ENCODE measurements at regions not wholly inside any gene's neighbourhood (a gene's known extent, or its start where the extent isn't known, plus 50 kb on each side); places are given as distances from the start of the nearest gene placed in this dataset.
"Not testable (repeated sequence)": the region's sequence is repeated elsewhere in the genome, so short reads cannot be mapped to it uniquely, and the experiment has no call there.

GRCh38 chr11:130668751-130669150 is 220.3 kb downstream of the ADAMTS15 start:
- H3K9me3 Mint-ChIP-seq = no peaks in the 10 kb centered on the region
- no peak for DNase-seq (ENCODE audit: low spot score in 2 of 2)
- no peak for ATAC-seq
- no peak overlapping the region for H3K27ac Mint-ChIP-seq
- no peaks in the 10 kb centered on the region for H3K36me3 Mint-ChIP-seq

GRCh38 chr11:130670200-130670599 is 221.8 kb downstream of the ADAMTS15 start:
- DNase-seq (ENCODE audit: low spot score in 2 of 2) = no peak
- H3K36me3 Mint-ChIP-seq = no peaks in the 10 kb centered on the region
- ATAC-seq = no peak
- no peak overlapping the region for H3K27ac Mint-ChIP-seq
- H3K9me3 Mint-ChIP-seq = no peaks in the 10 kb centered on the region

- Mint-ChIP-seq H3K36me3 (no peaks in the 10 kb centered on the region), H3K9me3 (no peaks in the 10 kb centered on the region), H3K27ac (no peak overlapping the region)
- no peak for DNase-seq (ENCODE audit: low spot score in 2 of 2)
- ATAC-seq = no peak
Measured at GRCh38 chr11:130671801-130672700, 223.6 kb downstream of the ADAMTS15 start.

- Mint-ChIP-seq H3K36me3 (no peaks in the 10 kb centered on the region), H3K9me3 (peaks cover under 1% of the 10 kb centered on the region in 2 donors), H3K27ac (no peak overlapping the region)
- ATAC-seq = no peak
- DNase-seq (ENCODE audit: low spot score in 2 of 2) = no peak
Measured at GRCh38 chr11:130672911-130673310, 224.5 kb downstream of the ADAMTS15 start.

GRCh38 chr11:130673698-130674097 is 225.3 kb downstream of the ADAMTS15 start:
- peaks cover 6% of the 10 kb centered on the region in 2 donors for H3K9me3 Mint-ChIP-seq

GRCh38 chr11:130674686-130675308 is 226.4 kb downstream of the ADAMTS15 start:
- H3K9me3 Mint-ChIP-seq = peaks cover 6 to 15% of the 10 kb centered on the region in 2 donors
- peaks cover 0 to 5% of the 10 kb centered on the region in 2 donors for H3K36me3 Mint-ChIP-seq
- no peak overlapping the region for H3K27ac Mint-ChIP-seq
- ATAC-seq (no peak), DNase-seq (ENCODE audit: low spot score in 2 of 2) (no peak)

More at GRCh38 chr11:130673698-130674097, 225.3 kb downstream of the ADAMTS15 start:
- no peak for ATAC-seq
- DNase-seq (ENCODE audit: low spot score in 2 of 2) = no peak
- Mint-ChIP-seq H3K27ac (no peak overlapping the region), H3K36me3 (peaks cover 0 to 1% of the 10 kb centered on the region in 2 donors)

GRCh38 chr11:130675371-130675821 is 227.0 kb downstream of the ADAMTS15 start:
- DNase-seq (ENCODE audit: low spot score in 2 of 2) = no peak
- Mint-ChIP-seq H3K9me3 (peaks cover 6 to 17% of the 10 kb centered on the region in 2 donors), H3K36me3 (peaks cover 0 to 5% of the 10 kb centered on the region in 2 donors), H3K27ac (no peak overlapping the region)
- no peak for ATAC-seq

- ATAC-seq = no peak
- peaks cover 0 to 5% of the 10 kb centered on the region in 2 donors for H3K36me3 Mint-ChIP-seq
- peaks cover 6 to 19% of the 10 kb centered on the region in 2 donors for H3K9me3 Mint-ChIP-seq
- DNase-seq (ENCODE audit: low spot score in 2 of 2) = no peak
- no peak overlapping the region for H3K27ac Mint-ChIP-seq
Measured at GRCh38 chr11:130675917-130676316, 227.5 kb downstream of the ADAMTS15 start.

GRCh38 chr11:130677486-130678153 is 229.2 kb downstream of the ADAMTS15 start:
- ATAC-seq (no peak), DNase-seq (ENCODE audit: low spot score in 2 of 2) (no peak)
- Mint-ChIP-seq H3K27ac (no peak overlapping the region), H3K9me3 (peaks cover 6 to 24% of the 10 kb centered on the region in 2 donors), H3K36me3 (peaks cover 0 to 5% of the 10 kb centered on the region in 2 donors)

GRCh38 chr11:130679247-130679646 is 230.8 kb downstream of the ADAMTS15 start:
- Mint-ChIP-seq H3K36me3 (peaks cover 0 to 5% of the 10 kb centered on the region in 2 donors), H3K27ac (no peak overlapping the region), H3K9me3 (peaks cover 6 to 30% of the 10 kb centered on the region in 2 donors)
- no peak for DNase-seq (ENCODE audit: low spot score in 2 of 2)
- no peak for ATAC-seq

GRCh38 chr11:130682471-130682870 is 233.8 kb downstream of the SNX19 start:
- peaks cover 6 to 30% of the 10 kb centered on the region in 2 donors for H3K9me3 Mint-ChIP-seq
- H3K27ac Mint-ChIP-seq; DNase-seq (ENCODE audit: low spot score in 2 of 2); ATAC-seq; H3K36me3 Mint-ChIP-seq: not testable (repeated sequence)

- DNase-seq (ENCODE audit: low spot score in 2 of 2) (no peak), ATAC-seq (no peak)
- Mint-ChIP-seq H3K36me3 (no peaks in the 10 kb centered on the region), H3K27ac (no peak overlapping the region), H3K9me3 (no peaks in the 10 kb centered on the region)
Measured at GRCh38 chr11:130689222-130689908, 226.9 kb downstream of the SNX19 start.

GRCh38 chr11:130691581-130691980 is 224.7 kb downstream of the SNX19 start:
- no peaks in the 10 kb centered on the region for H3K9me3 Mint-ChIP-seq
- DNase-seq (ENCODE audit: low spot score in 2 of 2) (no peak), ATAC-seq (no peak)
- no peaks in the 10 kb centered on the region for H3K36me3 Mint-ChIP-seq
- H3K27ac Mint-ChIP-seq = no peak overlapping the region

GRCh38 chr11:130692220-130692619 is 224.1 kb downstream of the SNX19 start:
- H3K9me3 Mint-ChIP-seq = no peaks in the 10 kb centered on the region
- H3K27ac Mint-ChIP-seq = no peak overlapping the region
- ATAC-seq (no peak), DNase-seq (ENCODE audit: low spot score in 2 of 2) (no peak)
- no peaks in the 10 kb centered on the region for H3K36me3 Mint-ChIP-seq

GRCh38 chr11:130693543-130693942 is 222.7 kb downstream of the SNX19 start:
- Mint-ChIP-seq H3K36me3 (no peaks in the 10 kb centered on the region), H3K9me3 (no peaks in the 10 kb centered on the region), H3K27ac (no peak overlapping the region)
- ATAC-seq (no peak), DNase-seq (ENCODE audit: low spot score in 2 of 2) (no peak)

- no peak overlapping the region for H3K27ac Mint-ChIP-seq
- no peak for DNase-seq (ENCODE audit: low spot score in 2 of 2)
- no peaks in the 10 kb centered on the region for H3K9me3 Mint-ChIP-seq
- no peak for ATAC-seq
- H3K36me3 Mint-ChIP-seq = no peaks in the 10 kb centered on the region
Measured at GRCh38 chr11:130694488-130695045, 221.7 kb downstream of the SNX19 start.
